ENCODE measurements at regions not wholly inside any gene's neighbourhood (a gene's known extent, or its start where the extent isn't known, plus 50 kb on each side); places are given as distances from the start of the nearest gene placed in this dataset.

DNA sequence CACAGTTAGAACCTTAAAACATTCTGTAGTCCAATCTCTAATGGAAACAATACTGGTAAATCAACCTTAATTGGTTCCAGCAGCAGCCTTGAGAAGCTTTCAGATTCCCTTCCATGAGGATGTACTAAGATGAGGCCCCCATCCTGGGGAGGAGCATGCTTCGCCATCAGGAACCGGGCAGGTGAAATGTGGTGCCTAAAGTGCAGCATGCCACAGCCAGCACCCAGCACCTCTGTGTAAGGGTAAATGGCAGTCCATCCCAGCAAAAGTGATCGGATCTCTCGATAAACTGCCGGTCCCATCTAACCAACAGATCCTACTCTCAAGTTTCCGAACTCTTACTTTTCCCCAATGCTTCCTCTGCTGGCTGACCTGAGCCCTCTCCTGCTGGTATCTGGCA lies 166.3 kb upstream of the PDE10A start:
- DNase-seq (ENCODE audit: low read depth) (no peak), FAIRE-seq (peak; percentile 36)
- H3K27me3 ChIP-seq (ENCODE audit: control insufficient read depth, insufficient read depth, low read length) = no peaks in the 10 kb centered on the region
- no peak overlapping the region for H3K4me3 ChIP-seq (ENCODE audit: low read depth, low read length)
- TF ChIP-seq, protein P1, sequence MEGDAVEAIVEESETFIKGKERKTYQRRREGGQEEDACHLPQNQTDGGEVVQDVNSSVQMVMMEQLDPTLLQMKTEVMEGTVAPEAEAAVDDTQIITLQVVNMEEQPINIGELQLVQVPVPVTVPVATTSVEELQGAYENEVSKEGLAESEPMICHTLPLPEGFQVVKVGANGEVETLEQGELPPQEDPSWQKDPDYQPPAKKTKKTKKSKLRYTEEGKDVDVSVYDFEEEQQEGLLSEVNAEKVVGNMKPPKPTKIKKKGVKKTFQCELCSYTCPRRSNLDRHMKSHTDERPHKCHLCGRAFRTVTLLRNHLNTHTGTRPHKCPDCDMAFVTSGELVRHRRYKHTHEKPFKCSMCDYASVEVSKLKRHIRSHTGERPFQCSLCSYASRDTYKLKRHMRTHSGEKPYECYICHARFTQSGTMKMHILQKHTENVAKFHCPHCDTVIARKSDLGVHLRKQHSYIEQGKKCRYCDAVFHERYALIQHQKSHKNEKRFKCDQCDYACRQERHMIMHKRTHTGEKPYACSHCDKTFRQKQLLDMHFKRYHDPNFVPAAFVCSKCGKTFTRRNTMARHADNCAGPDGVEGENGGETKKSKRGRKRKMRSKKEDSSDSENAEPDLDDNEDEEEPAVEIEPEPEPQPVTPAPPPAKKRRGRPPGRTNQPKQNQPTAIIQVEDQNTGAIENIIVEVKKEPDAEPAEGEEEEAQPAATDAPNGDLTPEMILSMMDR (IDR thresholded peaks at IDR 0.05; ENCODE audit: insufficient read depth, low read length, severe bottlenecking) = no peak
- no peaks in the 10 kb centered on the region for H3K36me3 ChIP-seq (ENCODE audit: control insufficient read depth, insufficient read depth, low read length)

DNA sequence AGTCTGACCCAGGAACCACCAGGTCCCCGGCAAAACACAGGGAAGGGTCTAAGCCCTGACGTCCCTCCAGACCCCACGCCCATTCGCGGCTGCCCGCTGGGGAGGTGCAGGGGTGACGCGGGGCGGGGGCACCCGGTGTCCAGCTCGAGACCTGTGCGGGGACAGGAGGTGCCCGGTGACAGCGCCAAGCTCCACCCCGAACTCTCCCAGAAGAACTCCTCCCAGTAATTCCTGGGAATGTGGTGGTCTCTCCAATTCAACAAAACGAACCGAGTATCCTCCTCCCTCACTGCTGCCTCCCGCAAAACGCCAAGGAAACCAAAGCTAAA lies 164.1 kb upstream of the PDE10A start:
- Histone ChIP-seq H3K4me3 (ENCODE audit: low read depth, low read length) (no peak overlapping the region), H3K36me3 (ENCODE audit: control insufficient read depth, insufficient read depth, low read length) (no peaks in the 10 kb centered on the region), H3K27me3 (ENCODE audit: control insufficient read depth, insufficient read depth, low read length) (no peaks in the 10 kb centered on the region)
- FAIRE-seq = no peak
- DNase-seq (ENCODE audit: low read depth) = no peak
- TF ChIP-seq, protein P1 (IDR thresholded peaks at IDR 0.05; ENCODE audit: insufficient read depth, low read length, severe bottlenecking) = no peak

DNA sequence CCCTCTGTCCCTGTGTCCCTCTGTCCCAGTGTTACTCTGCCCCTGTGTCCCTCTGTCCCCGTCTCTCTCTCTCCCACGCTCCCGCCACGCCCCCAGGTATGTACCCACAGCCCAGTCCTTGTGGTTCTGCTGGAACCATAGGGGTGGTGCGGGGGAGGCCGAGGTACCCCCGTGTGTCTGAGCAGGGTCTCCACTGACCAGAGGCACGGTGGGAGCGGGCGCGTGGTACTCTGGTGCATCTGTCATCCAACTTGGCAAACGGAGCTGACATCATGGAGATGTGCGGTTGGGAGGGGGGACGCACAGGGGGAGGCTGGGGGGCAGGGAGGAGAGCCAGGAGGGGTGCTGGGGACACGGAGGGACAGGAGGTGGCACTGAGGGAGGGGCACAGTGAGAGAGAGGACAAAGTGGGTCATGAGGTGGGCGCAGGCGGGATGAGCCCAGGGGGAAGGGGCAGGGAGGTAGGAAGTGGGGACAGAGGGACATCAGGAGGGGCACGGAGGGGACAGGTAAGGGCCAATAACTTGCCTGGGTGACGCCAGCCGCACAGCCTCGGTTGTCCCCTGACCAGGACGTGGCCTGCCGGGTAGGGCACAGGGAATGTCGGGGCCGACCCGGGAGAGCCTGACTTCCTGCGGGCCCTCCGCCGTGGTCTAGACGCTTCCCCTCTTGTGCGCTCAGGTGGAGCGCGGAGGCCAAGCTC lies 163.6 kb upstream of the PDE10A start:
- no peak for DNase-seq (ENCODE audit: low read depth)
- no peak overlapping the region for H3K4me3 ChIP-seq (ENCODE audit: low read depth, low read length)
- no peaks in the 10 kb centered on the region for H3K36me3 ChIP-seq (ENCODE audit: control insufficient read depth, insufficient read depth, low read length)
- no peaks in the 10 kb centered on the region for H3K27me3 ChIP-seq (ENCODE audit: control insufficient read depth, insufficient read depth, low read length)
- no peak for FAIRE-seq
- TF ChIP-seq, protein P1 (IDR thresholded peaks at IDR 0.05; ENCODE audit: insufficient read depth, low read length, severe bottlenecking) = no peak

DNA sequence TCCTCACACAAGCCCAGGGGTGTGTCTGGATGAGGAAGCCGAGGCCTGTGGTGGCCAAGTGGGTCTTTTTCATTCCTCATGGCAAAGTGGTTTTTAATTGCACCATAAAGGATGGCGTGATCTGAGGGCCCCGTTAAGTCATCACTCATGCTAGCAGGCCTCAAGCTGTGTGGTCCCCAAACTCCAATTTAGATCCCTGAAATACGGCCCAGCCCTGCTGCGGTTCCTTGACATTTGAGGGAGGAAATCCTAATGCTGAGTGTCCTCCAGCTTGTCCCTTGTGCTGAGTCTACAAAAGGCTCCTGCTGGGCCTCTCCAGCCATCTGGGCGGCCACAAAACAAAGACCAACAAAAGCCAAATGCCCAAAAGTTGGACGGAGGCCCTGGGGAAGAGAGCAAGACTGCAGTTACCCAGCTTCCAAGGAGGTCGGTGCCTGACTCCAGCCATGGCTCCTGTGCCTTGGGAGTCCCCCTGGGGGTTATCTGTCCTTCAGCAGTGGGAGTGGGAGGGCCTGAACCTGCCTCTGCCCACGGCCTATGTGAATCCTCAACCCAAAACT lies 162.3 kb upstream of the PDE10A start:
- Histone ChIP-seq H3K27me3 (ENCODE audit: control insufficient read depth, insufficient read depth, low read length) (no peaks in the 10 kb centered on the region), H3K36me3 (ENCODE audit: control insufficient read depth, insufficient read depth, low read length) (no peaks in the 10 kb centered on the region), H3K4me3 (ENCODE audit: low read depth, low read length) (no peak overlapping the region)
- TF ChIP-seq, protein P1 (IDR thresholded peaks at IDR 0.05; ENCODE audit: insufficient read depth, low read length, severe bottlenecking) = no peak
- no peak for FAIRE-seq
- DNase-seq (ENCODE audit: low read depth) = no peak

DNA sequence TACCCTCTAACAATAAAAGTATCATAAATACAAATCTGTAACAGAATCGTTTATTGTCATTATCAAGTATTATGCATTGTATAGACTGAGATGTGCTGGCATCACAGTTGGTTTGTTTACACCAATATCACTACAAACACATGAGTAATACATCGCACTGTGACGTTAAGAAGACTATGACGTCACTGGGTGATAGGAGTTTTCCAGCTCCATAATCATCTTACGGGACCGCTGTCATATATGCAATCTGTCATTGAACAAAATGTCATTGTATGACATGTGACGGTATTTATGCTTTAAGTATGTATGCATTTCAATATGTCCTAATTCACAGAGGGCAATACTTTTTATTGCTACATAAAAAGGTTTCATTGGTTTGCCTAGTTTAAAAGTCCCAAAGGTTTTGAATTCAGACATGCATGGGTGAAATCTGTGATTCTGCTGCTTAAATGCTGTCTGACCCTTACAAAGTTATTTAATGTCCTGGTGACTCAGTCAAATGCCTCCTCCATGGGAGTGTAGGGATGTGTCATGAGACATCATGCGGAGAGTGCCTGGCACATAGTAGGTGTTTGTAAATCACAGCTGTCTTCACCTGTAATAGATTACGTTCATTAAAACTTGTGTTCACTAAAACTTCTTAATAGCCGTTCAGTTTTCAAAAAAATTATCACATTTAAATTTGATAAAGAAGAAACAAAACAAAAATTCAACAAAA lies 160.7 kb upstream of the PDE10A start:
- TF ChIP-seq, protein P1 (IDR thresholded peaks at IDR 0.05; ENCODE audit: insufficient read depth, low read length, severe bottlenecking) = no peak
- Histone ChIP-seq H3K27me3 (ENCODE audit: control insufficient read depth, insufficient read depth, low read length) (no peaks in the 10 kb centered on the region), H3K36me3 (ENCODE audit: control insufficient read depth, insufficient read depth, low read length) (no peaks in the 10 kb centered on the region), H3K4me3 (ENCODE audit: low read depth, low read length) (no peak overlapping the region)
- DNase-seq (ENCODE audit: low read depth) (no peak), FAIRE-seq (no peak)
